GM12878 (cell line): ENCODE measurements at regions not wholly inside any gene's neighbourhood (a gene's known extent, or its start where the extent isn't known, plus 50 kb on each side); places are given as distances from the start of the nearest gene placed in this dataset.

Experiments
- ATAC-seq: fragments of 200-7000 bp; cut with Tn5 transposase; 3 replicates; pipeline ENCODE4 v1.9.1; 2020; ENCODE audit warnings: mild to moderate bottlenecking, moderate library complexity
- BruUV-seq: library from RNA; stranded (reverse); fragments of 400-500 nt; replicated peaks from 2 replicates; lab custom pipeline; 2021; lab: Mats Ljungman, UMichigan
- CTCF ChIA-PET: fragments of 300-600 bp; sonication (Branson Sonifier 250); formaldehyde crosslinking; extraction: SDS; loops from one replicate; lab custom pipeline; 2021; ENCODE audit warnings: inconsistent platforms; lab: Yijun Ruan, JAX
- POLR2A ChIA-PET: fragments of 350-600 bp; formaldehyde crosslinking; extraction: SDS; loops from one replicate; lab custom pipeline; 2021; ENCODE audit warnings: inconsistent platforms; lab: Charles Lee
- RAD21 ChIA-PET: fragments of 300-600 bp; sonication (Branson Sonifier 250); formaldehyde crosslinking; loops from one replicate; lab custom pipeline; 2023; ENCODE audit warnings: antibody characterized with exemption; ENCODE audit not compliant: unreplicated experiment; lab: Charles Lee
- SMC1A ChIA-PET: fragments of 300-600 bp; sonication (Branson Sonifier 250); formaldehyde crosslinking; loops from one replicate; lab custom pipeline; 2023; ENCODE audit not compliant: unreplicated experiment, uncharacterized antibody; lab: Charles Lee
- DNase-seq: peaks from one replicate; pipeline ENCODE4 v3.0.0-alpha.2; 2011; ENCODE audit warnings: low read depth, low spot score
- FAIRE-seq: peaks from 3 replicates; lab custom pipeline; 2011; peaks lifted over from hg19 to GRCh38; lab: Jason Lieb, UNC
- H2AFZ ChIP-seq: 2 replicates; pipeline ENCODE4 v1.6.0; 2011; ENCODE audit warnings: low read depth, low read length, control low read depth; ENCODE audit not compliant: control insufficient read depth
- H3K27ac ChIP-seq: 2 replicates; pipeline ENCODE4 v1.5.1; 2011; ENCODE audit warnings: control low read depth; ENCODE audit not compliant: control insufficient read depth, insufficient read depth
- H3K27me3 ChIP-seq, 2 experiments: replicated peaks in 1 of 2; 2 replicates each; pipeline versions ENCODE4 v1.6.0 to v1.6.1; 2011; ENCODE audit warnings: low read length in 1 of 2; ENCODE audit not compliant: control insufficient read depth in 2 of 2, insufficient read depth in 2 of 2
- H3K36me3 ChIP-seq, 2 experiments: 2 replicates each; pipeline ENCODE4 v1.5.1; 2011; ENCODE audit warnings: low read length in 1 of 2; ENCODE audit not compliant: control insufficient read depth in 2 of 2, insufficient read depth in 2 of 2
- H3K4me1 ChIP-seq: 2 replicates; pipeline ENCODE4 v1.6.1; 2011; ENCODE audit warnings: mild to moderate bottlenecking, low read length, moderate library complexity, mixed read lengths; ENCODE audit not compliant: control insufficient read depth, insufficient read depth
- H3K4me2 ChIP-seq: 2 replicates; pipeline ENCODE4 v1.6.0; 2011; ENCODE audit warnings: control low read depth; ENCODE audit not compliant: control insufficient read depth, insufficient read depth
- H3K4me3 ChIP-seq: fragments of 200-600 bp; sonication (generic); 2 replicates; pipeline ENCODE4 v1.5.1; 2016
- H3K79me2 ChIP-seq: 2 replicates; pipeline ENCODE4 v1.6.0; 2011; ENCODE audit warnings: low read length; ENCODE audit not compliant: control insufficient read depth, insufficient read depth
- H3K9ac ChIP-seq: 2 replicates; pipeline ENCODE4 v1.8.0; 2011; ENCODE audit warnings: low read length, control low read depth, mixed read lengths; ENCODE audit not compliant: control insufficient read depth, insufficient read depth
- H3K9me3 ChIP-seq: replicated peaks from 3 replicates; pipeline ENCODE4 v1.5.1; 2011; ENCODE audit warnings: mild to moderate bottlenecking, low read length; ENCODE audit not compliant: control insufficient read depth, insufficient read depth
- H4K20me1 ChIP-seq: 2 replicates; pipeline ENCODE4 v1.6.0; 2011; ENCODE audit not compliant: control insufficient read depth, insufficient read depth
- ATF7 ChIP-seq: fragments of 450-650 bp; IDR thresholded peaks from 2 replicates; pipeline ENCODE4 v1.6.1; 2016; ENCODE audit warnings: low read depth, mild to moderate bottlenecking
- CHD1 ChIP-seq: IDR thresholded peaks from 2 replicates; pipeline ENCODE4 v1.6.1; 2012; ENCODE audit warnings: low read depth, low read length, improper control_type of control experiment
- CTCF ChIP-seq, 3 experiments: IDR thresholded peaks in 2 of 3; conservative IDR thresholded peaks in 1 of 3; 2 replicates each; pipeline ENCODE4 v1.5.1; 2011; ENCODE audit warnings: low read depth in 3 of 3, low read length in 3 of 3, mild to moderate bottlenecking in 3 of 3, control low read depth in 2 of 3, moderate library complexity in 2 of 3, inconsistent platforms in 1 of 3, mixed read lengths in 1 of 3; ENCODE audit not compliant: control insufficient read depth in 2 of 3, insufficient read depth in 1 of 3; ENCODE audit errors: extremely low read depth in 1 of 3
- IRF4 ChIP-seq: IDR thresholded peaks from 2 replicates; pipeline ENCODE4 v1.6.1; 2011; ENCODE audit warnings: low read depth, low read length
- IRF5 ChIP-seq: fragments of 450-650 bp; IDR thresholded peaks from 2 replicates; pipeline ENCODE4 v1.6.1; 2017; ENCODE audit warnings: borderline replicate concordance
- NKRF ChIP-seq: fragments of 450-650 bp; conservative IDR thresholded peaks from 2 replicates; pipeline ENCODE4 v1.6.1; 2017; ENCODE audit warnings: mild to moderate bottlenecking, moderate library complexity
- PKNOX1 ChIP-seq: fragments of 450-650 bp; IDR thresholded peaks from 2 replicates; pipeline ENCODE4 v1.6.1; 2016; ENCODE audit warnings: mild to moderate bottlenecking
- RAD21 ChIP-seq: IDR thresholded peaks from 2 replicates; pipeline ENCODE4 v1.6.1; 2011; ENCODE audit warnings: mild to moderate bottlenecking, low read depth, low read length, moderate library complexity; ENCODE audit not compliant: insufficient read depth
- TAF1 ChIP-seq: IDR thresholded peaks from 2 replicates; pipeline ENCODE4 v1.6.1; 2011; ENCODE audit warnings: mild to moderate bottlenecking, low read depth, low read length, borderline replicate concordance
- USF1 ChIP-seq: IDR thresholded peaks from 2 replicates; pipeline ENCODE4 v1.6.1; 2011; ENCODE audit warnings: borderline replicate concordance, low read depth, mild to moderate bottlenecking, moderate library complexity, mixed read lengths, low read length; ENCODE audit not compliant: insufficient read depth; ENCODE audit errors: extremely low read length
- WGBS: methylation state at CpG from one replicate; pipeline ENCODE4 v1.1.6; 2016; ENCODE audit warnings: low lambda C conversion rate; ENCODE audit not compliant: insufficient replicate concordance, insufficient coverage; ENCODE audit errors: missing lambda C conversion rate; 5-methylcytosine and 5-hydroxymethylcytosine counted together
- in situ Hi-C: fragments of 300-500 bp; cut with MboI; formaldehyde crosslinking; loops from 9 replicates; pipeline ENCODE4 v1.14.3; 2018; ENCODE audit warnings: mixed read lengths
- intact Hi-C: fragments of 100-400 bp; cut with micrococcal nuclease; formaldehyde crosslinking; loops from one replicate; pipeline ENCODE4 v1.14.2; 2022; ENCODE audit not compliant: unreplicated experiment

- SMC1A ChIA-PET = interaction anchor here (1.0 to 1.3 kb wide), 2 partner anchors 20 to 29 kb away, joined by 3 read pairs; no protein-coding TSS in a partner anchor
- no peak for TF ChIP-seq TAF1
- TF ChIP-seq ATF7 = no peak
- TF ChIP-seq RAD21 = no peak
- TF ChIP-seq IRF5 = no peak
- TF ChIP-seq IRF4 = no peak
- TF ChIP-seq USF1 = no peak
- no peak for TF ChIP-seq CTCF (IDR thresholded peaks at IDR 0.05 in 2 of 3, conservative IDR thresholded peaks at IDR 0.05 in 1 of 3; ENCODE audit: control insufficient read depth in 2 of 3, extremely low read depth in 1 of 3, insufficient read depth in 1 of 3, low read depth in 3 of 3, low read length in 3 of 3)
- no peak for TF ChIP-seq NKRF
- no peak for TF ChIP-seq PKNOX1
- TF ChIP-seq CHD1 = no peak
- TF ChIP-seq, all 136 proteins: peak for 0
- ATAC-seq (no peak), DNase-seq (no peak), FAIRE-seq (no peak)
- no peak overlapping the region for H3K4me3 ChIP-seq
- H3K79me2 ChIP-seq = no peaks in the 10 kb centered on the region
- peaks cover 3% of the 10 kb centered on the region; the same call in 1 of the 2 replicates for H3K4me1 ChIP-seq
- CTCF ChIA-PET = no interaction called here
- H3K4me2 ChIP-seq = no peak overlapping the region
- no peaks in the 10 kb centered on the region for H3K9me3 ChIP-seq
- RAD21 ChIA-PET = no interaction called here
- no peak overlapping the region for H2AFZ ChIP-seq
- 43% methylated on average over 7 of the region's 7 CpGs for WGBS
- in situ Hi-C loops (no loop called here), intact Hi-C loops (no loop called here)
- POLR2A ChIA-PET = no interaction called here
- H3K27me3 ChIP-seq = no peaks in the 10 kb centered on the region
- no TSS peak for BruUV-seq
- no peak overlapping the region for H3K27ac ChIP-seq
- no peak overlapping the region for H3K9ac ChIP-seq
- H4K20me1 ChIP-seq = no peaks in the 10 kb centered on the region
- H3K36me3 ChIP-seq = no peaks in the 10 kb centered on the region
Observed at GRCh38 chr5:173762930-173763329, 125.2 kb upstream of the CPEB4 start.
